HG03196 (cell line): ENCODE measurements at regions not wholly inside any gene's neighbourhood (a gene's known extent, or its start where the extent isn't known, plus 50 kb on each side); places are given as distances from the start of the nearest gene placed in this dataset.
"Not testable (repeated sequence)": the region's sequence is repeated elsewhere in the genome, so short reads cannot be mapped to it uniquely, and the experiment has no call there.

Experiments
- ATAC-seq: cut with Tn5 transposase; IDR thresholded peaks from one replicate; pipeline ENCODE4 v1.9.1; 2021; ENCODE audit not compliant: unreplicated experiment

DNA sequence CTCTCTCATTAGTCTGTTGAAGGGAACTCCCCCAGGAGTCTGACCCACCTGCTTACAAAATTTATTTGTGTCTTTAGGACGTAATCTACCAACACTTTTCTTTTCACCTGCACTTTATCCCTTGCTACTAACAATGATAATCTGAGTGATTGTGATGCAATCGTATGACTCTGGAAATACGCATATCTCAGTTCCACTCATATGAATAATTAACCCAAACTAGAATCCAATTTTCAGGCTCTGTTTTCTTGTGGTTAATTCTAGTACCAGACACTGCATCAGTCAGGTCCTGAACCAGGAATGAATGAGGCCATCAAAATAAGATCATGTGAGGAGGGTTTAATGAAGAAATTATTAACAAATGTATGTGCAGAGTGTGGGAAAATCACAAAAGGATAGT, 158.4 kb upstream of the SRD5A2 start:
- ATAC-seq, result no peak

DNA sequence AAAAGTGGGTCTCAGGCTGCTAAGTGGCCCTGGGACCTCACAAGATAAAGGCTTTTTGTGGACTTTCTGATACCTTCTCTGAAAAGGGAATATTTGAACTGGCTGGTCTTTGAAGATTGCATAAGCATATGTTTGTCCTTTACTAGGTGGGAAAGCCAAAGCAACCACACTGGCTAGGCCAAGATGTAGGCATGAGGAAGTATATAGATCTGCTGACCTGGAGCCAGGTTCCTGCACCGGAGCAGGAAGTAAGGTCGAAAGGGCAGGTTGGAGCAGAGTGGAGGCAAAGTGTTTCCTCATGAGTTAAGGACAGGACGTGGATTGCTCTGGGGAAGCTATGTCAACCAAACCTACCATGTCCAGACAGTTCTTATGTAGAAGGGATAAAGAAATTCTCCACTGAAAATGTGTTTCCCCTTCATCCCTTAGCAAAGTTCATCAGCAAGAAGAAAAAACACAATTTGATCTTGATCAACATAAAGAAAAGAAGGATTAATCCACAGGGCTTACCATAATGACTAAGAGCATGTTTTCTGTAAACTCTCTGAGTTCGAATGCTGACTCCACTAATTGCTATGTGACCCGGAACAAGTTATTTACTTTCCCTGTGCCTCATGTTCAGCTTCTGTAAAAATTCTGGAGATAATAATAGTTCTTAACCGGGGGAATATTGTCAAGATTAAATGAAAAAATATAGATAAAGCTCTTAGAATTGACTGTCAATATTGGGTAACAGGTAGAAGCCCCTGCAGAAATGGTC, 156.1 kb upstream of the SRD5A2 start:
- no peak for ATAC-seq

DNA sequence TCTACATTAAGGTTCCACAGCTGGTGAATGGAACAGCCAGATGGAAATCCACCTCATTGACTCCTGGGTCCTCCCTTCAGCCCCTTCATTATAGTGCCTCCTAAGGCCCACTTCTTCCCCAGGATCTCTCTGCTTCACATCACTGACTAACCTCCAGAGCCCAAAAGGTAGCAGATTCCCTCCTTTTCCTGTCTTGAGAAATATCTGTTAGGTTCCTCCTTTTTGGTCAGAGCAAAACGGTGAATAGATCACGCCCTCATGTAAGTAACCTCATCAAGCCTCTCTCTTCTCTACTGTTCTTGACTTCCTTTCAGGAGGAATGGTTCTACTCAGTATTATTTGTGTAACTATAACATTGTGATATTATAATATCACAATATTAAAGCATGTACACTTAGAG, 155.0 kb upstream of the SRD5A2 start:
- ATAC-seq, result no peak

DNA sequence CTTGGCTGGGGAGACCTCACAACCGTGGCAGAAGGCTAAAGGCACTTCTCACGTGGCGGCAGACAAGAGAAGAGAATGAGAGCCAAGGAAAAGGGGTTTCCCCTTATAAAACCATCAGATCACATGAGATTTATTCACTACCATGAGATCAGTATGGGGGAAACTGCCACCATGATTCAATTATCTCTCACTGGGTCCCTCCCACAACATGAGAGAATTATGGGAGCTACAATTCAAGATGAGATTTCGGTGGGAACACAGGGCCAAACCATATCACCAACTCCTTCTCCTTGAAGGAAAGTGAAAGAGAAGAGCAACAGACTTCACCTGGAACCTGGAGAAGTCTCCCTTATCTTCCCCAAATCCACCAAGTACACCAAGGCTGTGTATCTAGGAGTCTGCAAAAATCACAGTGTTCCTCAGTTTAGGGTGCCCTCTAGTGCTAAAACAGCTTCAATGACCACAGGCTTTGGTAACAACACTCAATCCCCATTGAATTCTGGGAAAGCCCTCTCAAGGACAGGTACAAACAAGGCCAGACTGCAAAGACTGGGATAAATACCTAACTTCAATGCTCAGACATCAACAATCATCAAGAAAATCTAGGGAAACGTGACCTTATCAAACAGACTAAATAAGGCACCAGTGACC, 148.8 kb upstream of the SRD5A2 start:
- ATAC-seq, result no peak

DNA sequence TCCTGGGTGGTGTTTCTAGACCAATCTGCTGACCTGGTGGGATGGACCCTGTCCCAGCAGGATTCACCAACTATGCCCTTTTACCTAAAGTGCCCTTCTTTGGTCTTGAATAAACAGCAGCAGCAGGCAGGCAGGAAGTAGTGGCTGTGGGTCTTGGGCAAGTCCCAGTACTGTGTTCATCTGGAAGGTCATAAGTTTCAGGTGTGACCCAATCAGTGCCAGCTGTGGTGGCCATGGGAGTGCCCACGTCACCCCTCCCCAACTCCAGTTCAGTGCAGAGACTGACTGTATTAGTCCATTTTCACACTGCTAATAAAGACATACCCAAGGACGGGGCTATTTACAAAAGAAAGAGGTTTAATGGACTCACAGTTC, 148.3 kb upstream of the SRD5A2 start:
- ATAC-seq, result no peak

DNA sequence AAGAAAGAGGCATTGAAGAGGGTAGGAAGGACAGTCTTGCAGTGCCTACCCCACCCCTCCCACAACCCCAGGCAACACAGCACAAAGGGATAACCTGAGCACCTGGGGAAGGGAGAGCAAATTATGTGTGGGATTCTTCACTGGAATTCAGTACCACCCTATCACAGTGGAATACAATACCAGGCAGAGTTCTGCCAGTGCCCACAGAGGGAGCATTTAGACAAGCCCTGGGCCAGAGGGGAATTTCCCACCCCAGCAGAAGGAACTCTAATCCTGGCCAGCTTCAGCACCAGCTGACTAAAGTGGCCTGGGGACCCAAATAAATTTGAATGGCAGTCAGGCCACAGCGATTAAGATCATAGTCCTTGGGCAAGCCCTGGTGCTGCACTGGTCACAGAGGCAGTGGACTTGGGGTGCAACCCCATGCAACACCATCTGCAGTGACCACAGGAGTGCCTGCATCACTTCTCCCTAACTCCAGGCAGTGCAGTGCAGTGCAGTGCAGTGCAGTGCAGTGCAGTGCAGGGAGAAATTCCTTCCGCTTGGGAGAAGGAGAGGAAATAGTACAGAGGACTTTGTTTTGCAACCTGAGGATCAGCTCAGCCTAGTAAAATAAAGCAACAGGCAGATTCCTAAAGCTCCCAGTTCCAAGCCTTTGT, 147.8 kb upstream of the SRD5A2 start:
- ATAC-seq, result no peak

DNA sequence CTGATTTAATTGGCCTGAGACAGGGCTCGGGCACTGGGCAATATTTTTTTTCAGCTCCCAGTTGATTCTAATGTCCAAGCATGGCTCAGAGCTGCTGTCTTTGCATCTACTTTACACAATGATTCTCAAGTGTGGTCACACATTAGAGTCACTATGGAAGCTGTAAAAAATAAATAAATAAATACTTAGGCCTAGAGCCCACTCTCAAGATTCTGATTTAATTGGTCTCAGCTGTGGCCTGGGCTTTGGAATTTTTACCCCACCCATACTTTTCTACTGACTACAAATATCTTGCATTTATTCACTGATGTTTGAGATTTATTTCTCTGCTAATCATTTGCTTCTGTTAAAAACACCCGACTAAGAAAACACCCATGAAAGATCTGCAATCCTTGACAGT, 145.7 kb upstream of the SRD5A2 start:
- ATAC-seq, result no peak

DNA sequence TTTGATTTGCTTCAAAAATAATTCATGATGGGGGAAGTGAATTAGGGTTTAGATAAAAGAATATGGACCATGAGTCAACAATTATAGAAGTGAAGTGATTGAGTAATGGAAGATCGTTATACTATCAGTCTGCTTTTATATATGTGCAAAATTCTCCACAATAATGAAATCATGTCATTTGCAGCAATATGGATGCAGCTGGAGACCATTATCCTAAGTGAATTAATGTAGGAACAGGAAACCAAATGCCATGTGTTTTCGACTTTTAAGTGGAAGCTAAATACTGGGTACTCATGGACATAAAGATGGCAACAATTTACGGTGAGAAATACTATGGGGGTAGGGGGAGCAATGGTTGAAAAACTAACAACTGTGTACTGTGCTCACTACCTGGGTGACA, 144.7 kb upstream of the SRD5A2 start:
- no peak for ATAC-seq

DNA sequence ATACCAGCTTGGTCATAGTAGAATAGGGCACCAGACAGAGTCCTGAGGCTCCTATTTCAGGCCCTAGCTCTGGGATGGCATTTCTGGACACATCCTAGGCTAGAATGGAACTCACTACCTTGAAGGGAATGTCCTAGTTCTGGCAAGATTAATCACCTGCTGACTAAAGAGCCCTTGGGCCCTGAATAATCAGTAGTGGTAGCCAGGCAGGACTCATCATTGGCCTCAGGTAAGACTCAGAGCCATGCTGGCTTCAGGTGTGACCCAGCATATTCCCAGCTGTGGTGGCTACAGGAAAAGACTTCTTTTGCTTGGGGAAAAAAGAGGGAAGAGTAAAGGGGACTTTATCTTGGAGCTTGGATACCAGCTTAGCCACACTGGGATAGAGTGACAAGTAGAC, 131.0 kb upstream of the SRD5A2 start:
- no peak for ATAC-seq

DNA sequence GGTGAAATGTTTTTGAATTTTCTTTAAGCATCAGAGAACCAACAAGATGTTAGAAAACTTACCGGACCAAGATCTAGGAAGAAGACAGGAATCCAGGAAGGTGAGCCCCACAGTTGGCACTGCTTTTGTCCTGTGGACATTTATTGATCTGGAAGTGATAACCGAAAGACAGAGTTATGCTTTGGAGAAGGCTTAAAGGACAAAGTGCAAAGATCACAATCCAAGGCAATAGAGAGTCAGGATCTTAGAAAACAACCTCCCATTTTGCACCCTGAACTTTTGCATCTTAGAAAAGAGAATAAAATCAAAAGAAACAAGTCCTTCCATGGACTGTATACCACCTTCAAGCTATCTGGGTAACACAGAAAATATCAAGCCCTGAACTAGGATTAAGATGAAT, 129.4 kb upstream of the SRD5A2 start:
- ATAC-seq, result no peak

DNA sequence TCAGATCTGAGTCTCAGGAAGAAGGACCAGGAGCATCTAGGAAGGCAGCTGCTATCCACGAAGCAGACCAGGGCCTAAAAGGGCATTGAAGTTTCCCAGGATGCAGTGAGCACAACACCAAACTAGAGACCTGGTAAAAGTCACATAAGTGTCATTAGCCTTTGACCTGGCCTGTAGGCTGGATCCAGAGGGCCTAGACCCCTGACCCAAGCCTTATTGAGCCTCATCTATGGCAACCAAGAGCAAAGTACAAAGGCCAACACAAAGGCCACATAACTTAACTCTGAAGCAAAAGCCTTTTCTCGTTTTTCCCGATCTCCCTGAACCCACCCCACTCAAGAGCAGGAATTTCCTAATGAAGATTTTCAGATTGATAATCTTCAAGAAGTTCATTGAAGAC, 127.3 kb upstream of the SRD5A2 start:
- ATAC-seq, result no peak

DNA sequence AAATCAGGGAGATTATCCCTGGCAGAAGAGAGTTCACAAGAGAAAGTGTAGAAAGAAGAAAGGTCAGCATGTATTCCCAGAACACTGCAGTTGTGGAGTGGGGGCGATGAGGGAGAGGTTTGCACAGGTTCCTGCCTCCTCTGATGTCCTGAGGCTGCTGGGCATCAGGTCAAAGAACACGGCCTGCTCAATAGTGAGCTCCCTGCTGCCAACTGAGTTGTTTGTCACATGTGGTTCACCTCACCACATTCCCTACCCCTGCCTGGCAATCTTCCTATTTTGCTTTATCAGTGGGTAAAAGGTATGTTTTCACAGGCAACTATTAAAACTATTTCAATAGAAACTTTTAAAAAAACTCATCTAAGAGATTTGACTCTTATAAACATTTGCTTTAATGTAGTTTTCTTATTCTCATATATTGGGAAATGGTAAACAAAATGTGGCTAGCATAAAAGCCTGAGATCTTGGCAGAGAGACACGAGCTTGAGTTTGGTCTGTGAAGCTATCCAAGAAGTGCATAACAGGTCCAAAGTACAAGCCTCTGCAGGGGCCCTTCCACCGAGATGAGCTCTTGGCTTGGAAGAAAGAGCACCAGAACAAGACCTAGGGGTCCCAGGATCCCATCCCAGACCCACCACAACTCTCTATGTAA, 123.9 kb upstream of the SRD5A2 start:
- no peak for ATAC-seq

DNA sequence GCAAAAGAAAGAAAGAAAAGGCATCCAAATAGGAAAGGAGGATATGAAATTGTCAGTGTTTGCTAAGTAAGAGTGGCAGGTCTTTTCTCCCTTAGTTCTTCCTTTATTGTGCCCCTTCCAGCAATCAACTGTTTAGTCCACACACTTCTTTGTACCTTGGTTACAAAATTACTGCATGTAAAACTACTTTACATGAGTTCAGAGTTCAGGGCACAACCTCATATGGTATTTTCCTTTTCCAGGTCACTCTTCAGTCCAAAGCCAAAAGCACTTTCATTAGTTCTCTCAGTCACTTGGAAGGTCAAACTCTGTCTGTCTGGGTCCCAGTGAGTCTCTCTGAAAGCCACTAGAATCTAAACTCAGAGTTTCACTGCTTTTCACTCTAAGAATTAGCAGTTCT, 122.5 kb upstream of the SRD5A2 start:
- no peak for ATAC-seq

DNA sequence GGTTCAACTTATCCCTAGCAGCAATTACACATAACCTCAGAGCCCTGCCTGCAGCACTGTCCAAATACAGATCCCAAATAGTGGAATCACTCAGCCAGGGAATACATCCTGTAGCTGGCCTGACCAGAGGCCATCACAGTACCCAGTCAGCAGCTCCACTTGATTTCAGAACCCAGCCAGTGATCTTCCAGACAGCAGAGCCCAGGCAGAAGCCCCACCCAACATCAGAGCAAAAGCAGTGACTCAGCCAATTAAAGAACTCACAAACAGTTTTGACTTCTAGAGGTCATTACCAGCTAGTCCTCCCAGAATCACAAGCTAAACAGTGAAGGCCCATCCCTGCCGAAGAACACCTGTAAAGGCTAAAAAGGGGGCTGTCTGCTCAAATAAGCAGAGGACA, 118.0 kb upstream of the SRD5A2 start:
- ATAC-seq, result no peak

DNA sequence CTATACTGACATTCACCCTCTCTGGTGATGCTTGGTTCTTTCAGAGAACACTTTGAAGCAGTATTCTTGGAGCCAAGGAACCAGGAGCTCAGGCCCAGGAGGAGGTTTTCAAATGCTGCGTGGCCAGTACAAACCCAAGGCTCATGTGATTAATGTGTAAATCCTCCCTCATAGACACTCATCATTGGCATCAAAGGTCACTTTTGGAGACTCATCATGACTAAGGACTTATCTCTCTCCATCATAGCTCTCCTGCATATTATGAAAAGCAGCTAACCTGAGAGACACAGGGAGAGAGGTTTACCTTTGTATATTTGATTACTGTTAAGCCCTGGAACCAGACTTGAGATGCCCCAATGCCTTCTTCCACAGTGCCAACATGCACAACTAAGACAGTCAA, 115.3 kb upstream of the SRD5A2 start:
- ATAC-seq, result no peak

DNA sequence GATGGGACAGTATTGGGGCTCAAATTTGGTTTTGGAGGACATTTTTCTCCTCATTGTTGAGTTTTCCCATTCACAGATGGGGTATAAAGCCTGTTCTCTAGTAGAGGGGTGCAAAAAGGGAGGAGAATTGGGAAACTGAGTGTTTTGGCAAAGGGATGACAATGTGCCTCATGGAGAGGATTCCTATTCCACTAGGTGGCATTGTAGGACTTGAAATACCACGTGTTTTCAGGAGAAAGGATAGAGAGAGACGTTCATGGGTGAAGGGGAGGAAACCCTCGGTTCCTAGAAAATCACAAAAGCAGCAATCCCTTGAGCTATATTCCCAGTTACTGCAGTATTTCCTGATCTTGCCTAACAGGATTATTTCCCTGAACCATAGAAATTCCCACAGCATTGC, 113.7 kb upstream of the SRD5A2 start:
- no peak for ATAC-seq

DNA sequence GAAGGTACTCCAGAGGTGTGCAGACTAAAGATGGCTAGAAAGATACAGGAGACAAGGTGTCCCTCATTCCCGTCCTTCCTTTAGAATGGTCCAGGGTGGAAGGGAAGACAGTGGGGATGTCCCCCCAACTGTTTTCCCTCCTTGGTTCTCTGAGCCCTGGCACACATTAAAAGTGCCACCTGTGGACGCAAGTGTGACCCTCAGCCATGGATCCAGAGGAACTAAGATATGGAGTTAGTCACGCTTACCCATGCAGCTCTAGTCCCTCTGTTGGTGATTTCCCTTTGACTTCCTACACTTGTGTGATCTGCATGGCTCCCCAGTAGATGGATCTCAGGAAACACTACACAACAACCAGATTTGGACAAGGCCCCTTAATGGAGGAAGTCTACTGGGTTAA, 113.1 kb upstream of the SRD5A2 start:
- no peak for ATAC-seq

DNA sequence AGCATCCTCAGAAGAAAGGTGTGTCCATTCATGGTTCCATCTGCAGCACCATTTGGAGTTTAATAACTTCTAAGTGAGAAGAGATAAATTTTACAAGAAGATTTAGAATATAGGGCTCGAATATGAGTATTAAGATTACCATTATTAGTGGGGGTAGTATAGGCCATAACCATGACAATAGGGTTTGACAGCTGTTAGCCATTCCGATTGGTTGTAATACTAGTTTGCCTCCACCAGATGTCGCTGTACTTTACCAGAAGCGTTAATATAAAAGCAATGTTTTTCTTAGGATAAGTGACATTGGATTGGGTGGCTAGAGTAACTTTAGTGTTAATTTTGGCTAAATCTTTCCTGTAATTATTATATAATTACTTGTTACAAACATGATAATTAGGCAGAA, 107.5 kb upstream of the SRD5A2 start:
- no peak for ATAC-seq

DNA sequence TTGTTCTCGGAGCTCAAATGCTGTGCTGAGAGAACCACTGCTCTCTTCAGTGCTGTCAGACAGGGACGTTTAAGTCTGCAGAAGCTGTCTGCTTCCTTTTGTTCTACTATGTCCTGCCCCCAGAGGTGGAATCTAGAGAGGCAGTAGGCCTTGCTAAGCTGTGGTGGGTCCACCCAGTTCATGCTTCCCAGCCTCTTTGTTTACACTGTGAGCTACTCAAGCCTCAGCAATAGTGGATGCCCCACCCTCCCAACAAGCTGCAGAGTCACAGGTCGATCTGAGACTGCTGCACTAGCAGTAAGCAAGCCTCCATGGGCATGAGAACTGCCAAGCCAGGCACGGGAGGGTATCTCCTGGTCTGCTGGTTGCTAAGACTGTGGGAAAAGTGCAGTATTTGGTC, 102.8 kb upstream of the SRD5A2 start:
- not testable (repeated sequence) for ATAC-seq

DNA sequence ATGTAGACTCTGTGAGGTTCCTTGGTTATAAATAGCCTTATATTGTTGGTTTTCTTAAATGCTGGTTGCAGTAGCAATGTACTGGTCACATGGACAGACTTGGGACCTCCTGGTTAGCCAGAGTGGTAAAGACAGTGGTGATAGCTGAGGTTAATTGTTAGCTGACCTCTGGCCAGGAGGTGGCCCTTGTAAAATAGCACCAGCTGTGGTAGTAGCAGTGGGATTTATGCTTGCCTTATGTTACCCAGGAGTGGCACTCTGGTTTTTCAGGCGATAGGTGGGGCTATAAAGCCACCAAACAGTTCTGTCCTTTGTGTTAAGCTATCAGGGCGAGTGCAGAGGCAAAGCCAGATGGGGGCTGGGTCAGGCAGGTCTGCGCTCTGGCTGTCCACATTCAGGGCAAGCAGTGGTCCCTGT, 94.8 kb upstream of the SRD5A2 start:
- no peak for ATAC-seq

DNA sequence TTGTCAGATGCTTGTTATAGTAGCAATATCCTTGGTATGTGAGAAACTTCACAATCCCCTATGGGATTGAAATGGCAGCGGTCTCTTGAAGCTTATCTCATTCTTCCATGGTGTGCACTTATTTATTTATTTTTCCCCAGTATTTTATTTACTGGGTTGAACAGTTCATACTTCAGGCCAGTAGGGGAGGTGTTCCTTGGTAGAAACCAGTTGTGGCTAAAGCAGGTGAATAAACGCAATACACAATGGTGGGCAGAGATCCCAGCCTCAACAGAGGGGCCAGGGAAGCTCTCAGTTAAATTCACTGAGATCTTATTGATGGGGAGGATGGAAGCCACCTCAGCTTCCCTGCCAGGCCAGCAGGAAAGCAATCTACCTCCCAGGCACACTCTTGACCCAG, 93.7 kb upstream of the SRD5A2 start:
- ATAC-seq, result no peak

DNA sequence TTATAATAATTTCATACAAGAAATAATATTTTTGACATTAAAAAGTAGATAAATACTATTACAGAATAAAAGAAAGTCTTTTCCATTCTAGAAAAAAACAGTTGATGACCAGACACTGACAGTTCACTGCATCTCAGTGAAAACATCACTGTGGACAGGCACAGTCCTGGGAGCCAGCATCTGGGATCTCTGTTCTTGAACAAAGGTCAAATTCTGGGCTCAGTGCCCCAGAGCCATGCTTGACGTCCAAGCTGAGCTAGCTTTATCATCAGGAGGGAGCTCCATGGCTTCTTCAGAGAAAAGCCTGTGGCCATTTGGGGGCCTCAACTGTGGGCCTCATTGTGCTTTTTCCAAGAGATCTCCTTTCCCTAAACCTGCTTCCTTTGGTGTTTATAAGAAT, 86.1 kb upstream of the SRD5A2 start:
- ATAC-seq, result no peak
